Activated B cell treated with CpG ODN at 0.5 μM for 24 hours (primary cell): ENCODE measurements at regions not wholly inside any gene's neighbourhood (a gene's known extent, or its start where the extent isn't known, plus 50 kb on each side); places are given as distances from the start of the nearest gene placed in this dataset.

Experiments used
- ATAC-seq: fragments of 200-7000 bp; cut with Tn5 transposase; one replicate; pipeline ENCODE4 v1.10.0; 2021; ENCODE audit warnings: low read depth, mild to moderate bottlenecking, moderate library complexity
- CTCF ChIA-PET: fragments of 350-600 bp; sonication (Branson Sonifier 250); formaldehyde crosslinking; loops from one replicate; lab custom pipeline; 2021; ENCODE audit warnings: antibody characterized with exemption; lab: Charles Lee
- POLR2A ChIA-PET: fragments of 350-600 bp; sonication (Branson Sonifier 250); formaldehyde crosslinking; loops from one replicate; lab custom pipeline; 2021; ENCODE audit warnings: antibody characterized with exemption; lab: Charles Lee
- DNase-seq: peaks from one replicate; pipeline ENCODE4 v3.0.0; 2022
- H3K27ac Mint-ChIP-seq: one replicate; pipeline ENCODE4 v1.8.0; 2020; ENCODE audit warnings: mixed read lengths
- H3K27me3 Mint-ChIP-seq: one replicate; pipeline ENCODE4 v1.8.0; 2021; ENCODE audit warnings: mixed read lengths
- H3K36me3 Mint-ChIP-seq: one replicate; pipeline ENCODE4 v1.8.0; 2021; ENCODE audit warnings: low read depth, mixed read lengths
- H3K4me1 Mint-ChIP-seq: one replicate; pipeline ENCODE4 v1.8.0; 2021; ENCODE audit warnings: mixed read lengths
- H3K4me3 Mint-ChIP-seq: one replicate; pipeline ENCODE4 v1.8.0; 2020; ENCODE audit warnings: mild to moderate bottlenecking, mixed read lengths
- H3K9me3 Mint-ChIP-seq: one replicate; pipeline ENCODE4 v1.8.0; 2020; ENCODE audit warnings: mixed read lengths
- intact Hi-C: fragments of 100-400 bp; cut with micrococcal nuclease; formaldehyde crosslinking; loops from one replicate; pipeline ENCODE4 v1.15.1; 2024
- TF ChIP-seq, protein P1 (sequence below): fragments of 200-600 bp; IDR thresholded peaks from one replicate; pipeline ENCODE4 v1.8.0; 2022; ENCODE audit warnings: antibody characterized with exemption, mild to moderate bottlenecking

DNA sequence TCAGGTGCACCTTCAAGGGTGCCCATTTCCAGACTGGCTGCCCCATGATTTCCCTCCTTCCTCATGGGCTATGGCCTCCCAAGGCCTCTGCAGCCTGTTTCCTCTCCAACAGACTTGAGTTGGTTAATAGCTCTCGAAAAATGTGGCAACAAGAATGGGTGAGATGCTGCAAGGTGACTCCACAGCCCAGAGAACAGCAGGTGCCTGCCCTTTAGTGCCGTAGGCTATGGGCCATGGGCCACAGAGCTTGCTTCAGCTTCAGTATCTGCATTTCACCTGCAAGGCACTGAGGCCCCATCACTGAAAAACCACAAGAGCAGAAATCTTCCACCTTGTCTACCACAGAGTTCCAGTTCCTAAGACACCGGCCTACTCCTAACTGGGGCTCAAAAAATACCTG, 122.0 kb downstream of the ETS2 start:
- Mint-ChIP-seq H3K27ac (no peak overlapping the region), H3K27me3 (peaks cover 14% of the 10 kb centered on the region), H3K4me3 (no peak overlapping the region), H3K4me1 (no peaks in the 10 kb centered on the region), H3K9me3 (peaks cover 10% of the 10 kb centered on the region), H3K36me3 (no peaks in the 10 kb centered on the region)
- intact Hi-C loops: no loop called here
- TF ChIP-seq, protein P1, sequence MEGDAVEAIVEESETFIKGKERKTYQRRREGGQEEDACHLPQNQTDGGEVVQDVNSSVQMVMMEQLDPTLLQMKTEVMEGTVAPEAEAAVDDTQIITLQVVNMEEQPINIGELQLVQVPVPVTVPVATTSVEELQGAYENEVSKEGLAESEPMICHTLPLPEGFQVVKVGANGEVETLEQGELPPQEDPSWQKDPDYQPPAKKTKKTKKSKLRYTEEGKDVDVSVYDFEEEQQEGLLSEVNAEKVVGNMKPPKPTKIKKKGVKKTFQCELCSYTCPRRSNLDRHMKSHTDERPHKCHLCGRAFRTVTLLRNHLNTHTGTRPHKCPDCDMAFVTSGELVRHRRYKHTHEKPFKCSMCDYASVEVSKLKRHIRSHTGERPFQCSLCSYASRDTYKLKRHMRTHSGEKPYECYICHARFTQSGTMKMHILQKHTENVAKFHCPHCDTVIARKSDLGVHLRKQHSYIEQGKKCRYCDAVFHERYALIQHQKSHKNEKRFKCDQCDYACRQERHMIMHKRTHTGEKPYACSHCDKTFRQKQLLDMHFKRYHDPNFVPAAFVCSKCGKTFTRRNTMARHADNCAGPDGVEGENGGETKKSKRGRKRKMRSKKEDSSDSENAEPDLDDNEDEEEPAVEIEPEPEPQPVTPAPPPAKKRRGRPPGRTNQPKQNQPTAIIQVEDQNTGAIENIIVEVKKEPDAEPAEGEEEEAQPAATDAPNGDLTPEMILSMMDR: no peak
- ATAC-seq: no peak
- DNase-seq: no peak
- POLR2A ChIA-PET: no interaction called here
- CTCF ChIA-PET: no interaction called here

DNA sequence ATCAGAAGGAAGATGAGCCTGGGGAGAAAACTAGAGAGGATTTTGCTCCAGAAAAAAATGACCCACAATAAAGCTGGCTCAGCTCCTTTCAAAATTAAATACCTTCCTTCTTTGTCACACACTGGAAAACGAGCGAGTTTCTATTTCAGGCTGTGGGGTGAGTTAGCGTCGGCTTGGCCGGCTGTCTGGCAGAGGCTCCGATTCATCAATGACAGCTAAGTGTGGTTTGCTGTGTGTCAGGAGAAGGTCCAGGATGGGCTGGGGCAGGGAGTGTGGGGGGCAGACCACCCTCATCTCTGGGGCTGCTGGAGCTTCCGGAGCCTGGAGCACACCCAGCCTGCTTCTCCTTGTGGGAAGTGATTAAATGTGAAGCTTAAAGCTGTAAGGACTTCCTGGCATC, 120.2 kb downstream of the ETS2 start:
- H3K27ac Mint-ChIP-seq: no peak overlapping the region
- ChIA-PET CTCF (no interaction called here), POLR2A (no interaction called here)
- DNase-seq (no peak), ATAC-seq (no peak)
- no peaks in the 10 kb centered on the region for H3K36me3 Mint-ChIP-seq
- H3K4me3 Mint-ChIP-seq: no peak overlapping the region
- H3K9me3 Mint-ChIP-seq: peaks cover 17% of the 10 kb centered on the region
- no peaks in the 10 kb centered on the region for H3K4me1 Mint-ChIP-seq
- peaks cover 18% of the 10 kb centered on the region for H3K27me3 Mint-ChIP-seq
- TF ChIP-seq, protein P1: no peak
- intact Hi-C loops: no loop called here

DNA sequence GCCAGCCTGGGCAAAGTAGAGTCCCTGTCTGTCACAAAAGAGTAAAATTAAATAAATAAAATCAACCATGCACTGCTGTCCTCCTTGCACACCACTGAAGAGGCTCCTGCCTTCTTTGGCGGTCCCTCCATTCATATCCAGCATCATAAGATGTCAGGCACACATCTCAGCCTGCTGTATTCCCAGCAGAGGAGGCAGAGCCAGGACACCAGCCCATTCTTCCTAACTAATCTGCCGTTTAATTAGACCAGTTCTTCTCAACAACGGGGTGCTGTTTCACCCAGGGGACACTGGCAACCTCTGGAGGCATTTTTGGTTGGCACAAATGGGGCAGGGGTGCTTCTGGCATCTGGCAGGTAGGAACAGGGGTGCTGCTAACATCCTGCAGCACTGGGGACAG, 119.7 kb downstream of the ETS2 start:
- peaks cover 17% of the 10 kb centered on the region for H3K9me3 Mint-ChIP-seq
- no peaks in the 10 kb centered on the region for H3K36me3 Mint-ChIP-seq
- no peak overlapping the region for H3K27ac Mint-ChIP-seq
- intact Hi-C loops: no loop called here
- no peak for DNase-seq
- no peaks in the 10 kb centered on the region for H3K4me1 Mint-ChIP-seq
- POLR2A ChIA-PET: no interaction called here
- CTCF ChIA-PET: no interaction called here
- H3K27me3 Mint-ChIP-seq: peaks cover 19% of the 10 kb centered on the region
- no peak overlapping the region for H3K4me3 Mint-ChIP-seq
- TF ChIP-seq, protein P1: no peak
- ATAC-seq: no peak

DNA sequence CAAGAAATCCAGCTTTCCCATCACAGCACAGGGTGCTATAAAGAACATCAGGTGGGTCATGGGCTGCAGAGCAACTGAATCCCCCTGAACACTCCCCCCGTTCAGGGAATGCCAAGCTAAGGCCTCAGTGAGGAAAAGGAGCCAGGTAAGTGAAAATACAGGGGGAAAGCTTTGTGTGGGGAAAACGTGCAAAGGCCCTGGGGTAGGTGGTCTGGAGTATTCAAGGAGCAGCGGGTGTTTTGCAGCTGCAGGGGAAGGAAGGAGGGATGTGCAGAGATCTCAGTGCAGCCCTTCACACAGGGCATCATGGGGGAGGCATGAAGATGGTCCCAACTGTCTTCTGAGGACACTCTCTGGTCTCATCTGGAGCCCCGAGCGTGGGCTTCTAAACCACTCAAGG, 119.2 kb downstream of the ETS2 start:
- no peaks in the 10 kb centered on the region for H3K36me3 Mint-ChIP-seq
- DNase-seq (no peak), ATAC-seq (no peak)
- ChIA-PET POLR2A (no interaction called here), CTCF (no interaction called here)
- H3K9me3 Mint-ChIP-seq: peaks cover 17% of the 10 kb centered on the region
- H3K27ac Mint-ChIP-seq: no peak overlapping the region
- no peak overlapping the region for H3K4me3 Mint-ChIP-seq
- no peaks in the 10 kb centered on the region for H3K4me1 Mint-ChIP-seq
- peaks cover 19% of the 10 kb centered on the region for H3K27me3 Mint-ChIP-seq
- TF ChIP-seq, protein P1: no peak
- intact Hi-C loops: no loop called here

DNA sequence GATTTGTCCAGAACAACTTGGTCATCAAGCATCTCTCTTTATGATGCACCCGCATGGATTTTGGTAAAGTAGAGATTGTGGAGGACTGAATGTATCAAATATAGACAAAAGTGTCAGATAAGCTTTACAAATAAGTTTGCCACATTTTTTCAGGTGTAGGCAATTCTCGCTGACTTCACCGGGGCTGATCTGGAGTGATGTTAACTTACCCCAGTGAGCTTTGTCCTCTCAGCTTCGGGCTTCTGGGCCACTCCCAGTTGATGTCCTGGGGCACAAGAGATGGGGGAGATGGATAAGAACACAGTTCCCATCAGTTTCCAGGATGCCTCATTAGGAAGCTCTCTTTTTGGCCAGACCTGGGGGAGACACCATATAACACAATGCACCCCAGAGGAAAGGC, 117.7 kb downstream of the ETS2 start:
- Mint-ChIP-seq H3K4me1 (no peaks in the 10 kb centered on the region), H3K9me3 (peaks cover 11% of the 10 kb centered on the region), H3K27me3 (peaks cover 27% of the 10 kb centered on the region), H3K36me3 (no peaks in the 10 kb centered on the region), H3K27ac (no peak overlapping the region), H3K4me3 (no peak overlapping the region)
- ChIA-PET CTCF (no interaction called here), POLR2A (no interaction called here)
- no peak for DNase-seq
- intact Hi-C loops: no loop called here
- no peak for ATAC-seq
- TF ChIP-seq, protein P1: no peak
